GM21515 (cell line): ENCODE measurements at regions not wholly inside any gene's neighbourhood (a gene's known extent, or its start where the extent isn't known, plus 50 kb on each side); places are given as distances from the start of the nearest gene placed in this dataset.

Source experiments
- ATAC-seq: cut with Tn5 transposase; IDR thresholded peaks from one replicate; pipeline ENCODE4 v1.9.1; 2021; ENCODE audit not compliant: unreplicated experiment

DNA sequence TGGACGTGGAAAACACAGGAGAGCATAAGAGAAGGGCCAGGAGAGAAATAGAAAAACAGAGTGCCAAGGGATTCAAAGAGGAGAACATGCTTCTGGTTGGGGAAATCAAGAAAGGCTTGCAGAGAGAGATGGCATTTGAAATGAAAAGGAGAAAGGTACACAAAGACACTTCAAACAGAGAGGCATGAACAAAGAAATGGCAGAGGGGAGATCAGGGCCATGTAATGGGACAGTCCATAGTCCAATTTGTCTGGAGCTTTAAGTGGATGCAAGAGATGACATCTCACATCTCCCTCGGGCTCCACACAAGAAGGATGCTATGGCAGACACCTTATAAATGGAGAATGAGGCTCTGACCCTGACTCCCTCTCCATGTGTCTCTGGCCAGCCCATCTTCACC, 331.1 kb downstream of the MLLT3 start:
- no peak for ATAC-seq

DNA sequence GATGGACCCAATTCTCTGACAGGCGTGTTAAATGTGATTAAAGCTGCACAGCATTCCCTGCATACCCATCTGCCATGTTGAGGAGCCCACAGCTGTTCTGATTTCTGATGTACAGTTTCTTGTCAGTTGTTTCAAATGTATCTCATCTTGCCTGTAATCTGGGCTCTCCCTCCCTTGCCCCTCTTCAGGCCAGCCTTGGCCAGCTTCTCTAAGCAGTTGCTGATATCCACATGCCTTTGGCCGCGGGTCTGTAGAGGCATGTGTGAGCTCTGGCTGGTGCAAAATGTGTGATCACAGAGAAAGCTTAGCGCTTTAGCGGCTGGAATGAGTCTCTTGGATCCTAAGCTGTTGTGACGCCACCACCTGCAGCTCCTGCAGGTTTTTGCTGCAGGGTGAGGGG, 332.0 kb downstream of the MLLT3 start:
- ATAC-seq = no peak

DNA sequence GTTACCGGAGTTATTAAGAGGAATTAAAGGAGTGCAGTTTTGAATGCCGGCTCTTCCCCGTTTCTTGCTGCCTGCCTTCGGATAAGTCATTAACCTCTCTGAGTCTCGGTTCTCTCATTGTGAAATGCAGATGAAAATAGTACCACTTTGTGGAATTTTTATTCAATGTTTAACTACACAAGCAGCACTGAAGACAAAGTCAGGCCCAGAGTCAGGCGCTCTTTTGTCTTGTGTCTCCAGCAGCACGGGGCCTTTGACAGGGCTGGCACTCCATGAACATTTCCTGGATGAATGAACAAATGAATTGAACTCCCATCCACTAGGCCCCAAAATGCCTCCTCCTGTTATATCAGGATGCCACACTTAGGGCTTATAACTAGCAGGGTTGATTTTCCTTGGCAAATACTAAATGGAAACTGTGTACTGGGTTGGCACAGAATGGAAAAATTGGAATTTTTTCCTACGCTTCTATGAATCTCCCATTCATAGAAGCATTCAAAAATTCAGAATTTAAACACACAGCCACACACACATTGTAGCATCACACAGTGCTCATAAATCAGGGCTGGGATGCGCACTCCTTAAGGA, 332.8 kb downstream of the MLLT3 start:
- ATAC-seq = no peak

DNA sequence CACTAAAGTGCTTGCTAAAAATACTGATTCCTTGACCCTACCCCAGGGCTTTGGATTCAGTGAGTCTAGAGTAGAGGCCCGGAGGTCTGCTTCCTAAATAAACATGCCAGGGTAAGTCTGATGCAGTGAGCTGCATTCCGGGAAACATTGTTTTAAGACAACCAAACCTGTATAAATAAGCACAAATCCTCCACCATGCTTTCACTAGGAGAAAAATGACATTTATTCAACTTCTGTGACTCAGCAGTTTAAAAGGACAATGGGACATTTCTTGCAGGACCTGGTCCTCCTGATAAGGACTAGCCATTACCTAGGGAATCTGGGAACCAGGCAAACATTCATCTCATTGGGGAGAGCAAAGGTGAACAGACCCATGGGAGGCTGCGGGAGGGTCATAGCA, 335.3 kb downstream of the MLLT3 start:
- no peak for ATAC-seq

DNA sequence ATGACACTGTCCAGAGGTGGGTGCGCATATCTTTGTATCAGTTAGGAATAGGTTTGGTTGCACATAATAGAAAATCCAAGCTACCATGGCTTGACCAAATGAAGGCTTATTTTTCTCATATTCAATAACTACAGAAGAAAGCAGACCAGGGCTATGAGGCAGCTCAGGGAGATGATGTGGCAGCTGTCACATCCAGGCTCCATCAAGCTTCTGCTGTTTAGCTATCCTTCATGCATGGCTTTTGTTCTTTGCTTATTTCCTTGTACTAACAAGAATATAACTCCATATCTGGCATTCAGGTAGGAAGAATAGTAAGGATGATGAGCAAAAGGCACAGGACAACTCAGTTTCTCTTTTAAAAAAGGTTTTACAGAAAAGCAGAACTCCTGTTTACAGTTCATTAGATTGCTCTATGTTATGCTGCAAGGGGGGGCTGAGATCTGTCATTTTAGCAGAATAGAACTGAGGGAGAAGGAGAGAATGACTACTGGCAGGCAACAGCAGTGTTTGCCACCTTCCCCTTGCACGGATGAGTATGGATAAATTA, 336.1 kb downstream of the MLLT3 start:
- ATAC-seq = no peak

DNA sequence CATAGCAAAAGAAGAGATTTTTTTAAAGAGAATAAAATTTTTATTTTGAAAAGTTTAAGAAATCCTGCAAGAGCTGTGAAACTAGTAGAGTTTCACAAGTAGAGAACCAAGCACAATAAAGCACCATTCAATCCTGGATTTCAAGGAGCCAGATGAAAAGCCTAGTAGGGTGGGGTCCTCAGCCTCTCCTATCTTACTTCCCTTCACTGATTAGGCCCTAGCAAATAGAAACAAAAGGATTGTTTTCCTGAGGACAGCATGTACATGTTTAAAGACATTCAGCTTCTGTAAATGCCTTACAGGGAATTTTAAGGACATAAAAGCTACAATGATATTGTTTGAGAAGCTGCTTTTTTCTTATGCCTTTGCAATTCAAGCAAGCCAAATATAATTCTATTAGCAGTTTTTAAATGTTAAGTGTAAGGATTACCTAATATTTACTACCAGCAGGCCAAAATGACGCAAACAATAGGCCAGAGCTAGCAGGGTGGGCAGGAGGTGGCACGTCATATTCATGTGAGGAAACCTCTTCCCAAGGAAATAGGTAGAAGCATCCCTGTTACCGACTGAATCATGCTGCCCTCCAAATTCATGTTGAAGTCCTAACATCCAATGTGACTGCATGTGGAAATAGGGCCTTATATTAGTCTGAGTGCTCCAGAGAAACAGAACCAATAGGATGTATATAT, 337.6 kb downstream of the MLLT3 start:
- no peak for ATAC-seq

DNA sequence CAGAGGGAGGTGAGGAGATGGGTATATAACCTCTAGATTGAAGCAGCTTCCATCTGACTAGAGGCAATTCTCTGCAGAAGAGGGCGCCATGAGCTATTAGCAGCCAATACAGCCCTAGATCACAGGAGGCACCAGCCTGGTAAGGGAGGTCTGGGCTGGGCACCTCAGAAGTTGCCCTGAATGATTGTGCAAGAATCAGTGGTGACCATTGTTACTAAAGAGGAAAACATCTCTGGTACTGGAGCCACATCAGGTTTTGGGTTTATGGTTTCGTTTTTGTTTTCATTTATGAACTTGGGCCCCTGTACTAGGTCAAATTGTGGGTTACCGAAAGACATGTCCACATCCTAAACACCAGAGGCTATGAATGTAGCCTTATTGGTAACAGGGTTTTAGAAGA, 342.0 kb downstream of the MLLT3 start:
- ATAC-seq = no peak

DNA sequence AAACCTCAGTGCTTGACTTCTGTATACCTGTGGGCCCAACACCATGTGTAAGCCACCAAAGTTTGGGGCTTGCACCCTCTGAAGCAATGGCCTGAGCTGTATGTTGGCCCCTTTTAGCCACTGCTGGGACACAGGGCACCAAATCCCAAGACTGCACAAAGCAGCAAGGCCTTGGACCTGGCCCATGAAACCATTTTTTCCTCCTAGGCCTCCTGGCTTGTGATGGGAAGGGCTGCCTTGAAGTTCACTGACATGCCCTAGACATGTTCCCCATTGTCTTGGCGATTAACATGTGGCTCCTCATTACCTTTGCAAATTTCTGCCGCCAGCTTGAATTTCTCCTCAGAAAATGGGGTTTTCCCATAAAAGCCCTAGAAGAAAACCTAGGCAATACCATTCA, 345.5 kb downstream of the MLLT3 start:
- no peak for ATAC-seq

DNA sequence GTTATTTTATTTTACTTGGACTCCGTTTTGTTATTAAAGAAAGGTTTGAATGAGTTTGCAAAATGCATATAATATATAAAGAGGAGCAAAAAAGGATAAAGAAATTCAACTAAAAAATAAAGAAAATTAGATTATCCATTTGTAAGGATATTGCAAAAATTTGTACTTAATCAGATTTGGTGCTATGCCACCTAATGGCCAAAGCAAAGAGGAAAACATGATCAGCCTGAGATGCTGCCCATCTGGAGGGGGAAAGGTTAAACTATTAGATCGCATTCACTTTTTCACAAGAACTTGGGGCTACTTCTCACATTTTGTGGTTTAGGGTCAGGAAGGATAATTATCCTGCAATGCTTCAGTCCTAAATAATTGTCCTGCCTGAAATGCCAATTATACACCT, 350.6 kb downstream of the MLLT3 start:
- ATAC-seq = no peak

DNA sequence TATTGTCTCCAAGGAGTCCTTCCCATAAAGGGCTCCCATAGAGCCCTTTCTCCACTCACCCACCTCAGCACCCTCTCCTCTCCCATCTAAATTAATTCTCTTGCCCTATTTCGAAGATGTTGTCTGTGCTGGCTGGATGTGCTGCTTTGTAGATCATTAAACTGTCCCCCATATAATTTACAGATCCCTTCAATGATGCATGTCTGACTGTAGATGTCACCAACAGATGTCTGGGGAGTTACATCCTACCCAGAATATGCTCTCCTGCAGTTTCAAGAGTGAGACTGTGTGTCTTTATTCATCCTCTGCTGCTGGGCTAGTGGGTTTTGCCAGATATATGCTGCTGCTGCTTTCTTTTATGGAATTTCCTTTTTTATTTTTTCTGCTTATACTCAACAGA, 351.2 kb downstream of the MLLT3 start:
- no peak for ATAC-seq

DNA sequence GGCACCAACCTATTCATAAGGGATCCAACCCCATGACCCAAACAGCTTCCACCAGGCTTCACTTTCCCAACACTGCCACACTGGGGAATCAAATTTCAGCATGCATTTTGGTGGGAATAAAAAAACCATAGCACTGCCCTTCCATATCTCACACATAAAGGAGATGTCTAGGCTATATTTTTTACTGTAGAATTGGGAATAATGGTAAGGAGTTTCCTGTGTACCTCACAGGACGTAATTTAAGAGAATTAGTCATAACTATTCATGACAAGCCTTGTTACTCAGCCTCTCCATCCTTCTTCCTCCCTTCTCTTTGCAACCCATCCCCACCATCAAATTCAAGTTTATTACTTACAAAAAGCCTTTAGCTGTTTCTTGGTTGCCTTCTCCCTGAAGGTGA, 352.1 kb downstream of the MLLT3 start:
- ATAC-seq = no peak

DNA sequence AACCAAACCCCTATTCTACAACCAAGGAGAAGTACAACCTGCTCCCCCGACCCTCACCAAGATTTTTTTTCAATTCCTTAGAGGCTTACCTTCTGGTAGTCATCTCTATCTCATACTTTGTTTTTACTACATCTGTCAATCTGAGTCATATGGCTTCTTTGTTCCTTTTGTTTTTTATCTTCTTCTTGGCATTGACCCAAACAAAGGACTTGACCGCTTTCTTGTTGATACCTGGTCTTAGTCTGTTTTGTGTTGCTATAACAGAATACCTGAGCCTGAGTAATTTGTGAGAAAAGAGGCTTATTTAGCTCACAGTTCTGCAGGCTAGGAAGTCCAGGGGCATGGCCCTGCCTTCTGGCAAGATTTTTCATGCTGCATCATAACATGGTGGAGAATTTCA, 352.7 kb downstream of the MLLT3 start:
- ATAC-seq = no peak

DNA sequence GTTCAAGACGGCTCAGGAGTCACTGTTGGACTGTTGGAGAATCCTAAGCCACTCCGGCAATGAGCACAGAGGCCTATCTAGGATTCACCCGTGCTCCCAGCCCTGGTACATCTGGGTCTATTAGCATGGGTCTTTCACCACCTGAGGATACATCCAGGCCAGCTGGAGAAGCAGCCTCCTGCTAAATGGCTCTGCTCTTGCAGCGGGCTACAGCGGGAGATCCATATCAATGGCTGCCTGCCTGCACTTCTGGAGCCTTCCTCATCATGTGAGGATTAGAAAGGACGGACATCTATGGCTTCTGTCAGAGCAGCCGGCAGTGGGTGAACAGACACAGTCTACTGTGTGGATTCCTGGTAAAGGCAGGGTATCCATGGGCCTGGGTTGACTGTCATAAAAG, 357.4 kb downstream of the MLLT3 start:
- no peak for ATAC-seq

DNA sequence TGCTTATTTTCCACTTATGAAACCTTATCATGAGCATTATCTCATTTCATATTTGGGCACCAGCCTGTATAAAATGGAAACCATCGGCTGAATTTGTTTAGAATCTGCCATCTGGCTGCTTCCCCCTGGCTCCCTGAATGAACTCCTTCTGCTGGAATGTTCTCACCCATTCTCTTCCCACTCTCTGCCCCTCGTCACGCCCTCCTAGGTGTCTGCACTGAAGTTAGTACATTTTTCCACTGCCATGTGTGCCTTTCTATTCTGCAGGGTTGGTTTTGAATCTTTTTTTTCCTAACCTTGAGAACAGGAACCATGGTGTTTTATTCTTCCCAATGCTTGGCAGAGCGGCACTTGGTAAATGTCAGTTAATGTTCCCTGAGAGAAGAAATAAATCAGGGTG, 359.7 kb downstream of the MLLT3 start:
- no peak for ATAC-seq

DNA sequence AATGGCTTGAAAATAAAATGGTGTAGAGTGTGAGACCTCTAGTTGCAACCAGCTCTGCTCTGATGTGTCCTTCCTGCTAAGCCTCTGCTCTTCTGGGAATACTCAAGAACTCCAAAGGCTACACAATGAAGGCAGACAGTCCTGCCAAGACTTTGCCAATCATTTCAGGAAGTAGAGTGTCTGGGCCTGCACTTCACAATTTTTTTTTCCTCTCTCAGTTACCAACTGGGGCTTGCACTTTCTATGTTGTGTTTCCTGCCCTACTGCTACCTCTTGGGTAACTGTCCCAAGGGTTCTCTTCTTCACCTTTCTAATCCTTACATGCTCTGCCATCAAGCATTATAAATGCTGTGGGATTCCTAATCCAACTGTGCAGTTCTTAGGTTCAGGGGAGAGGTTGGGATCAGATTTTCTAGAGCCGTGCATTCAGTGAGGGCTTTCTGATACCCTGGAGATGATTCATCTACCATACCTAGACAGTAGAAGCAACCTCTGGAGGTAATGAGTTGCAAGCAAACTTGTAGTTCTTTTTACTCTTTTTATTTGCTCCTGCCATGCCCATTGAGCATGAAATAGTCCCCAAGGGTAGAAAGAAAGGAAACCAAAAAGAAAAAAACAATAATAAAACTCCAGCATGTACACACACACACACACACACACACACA, 365.9 kb downstream of the MLLT3 start:
- no peak for ATAC-seq

DNA sequence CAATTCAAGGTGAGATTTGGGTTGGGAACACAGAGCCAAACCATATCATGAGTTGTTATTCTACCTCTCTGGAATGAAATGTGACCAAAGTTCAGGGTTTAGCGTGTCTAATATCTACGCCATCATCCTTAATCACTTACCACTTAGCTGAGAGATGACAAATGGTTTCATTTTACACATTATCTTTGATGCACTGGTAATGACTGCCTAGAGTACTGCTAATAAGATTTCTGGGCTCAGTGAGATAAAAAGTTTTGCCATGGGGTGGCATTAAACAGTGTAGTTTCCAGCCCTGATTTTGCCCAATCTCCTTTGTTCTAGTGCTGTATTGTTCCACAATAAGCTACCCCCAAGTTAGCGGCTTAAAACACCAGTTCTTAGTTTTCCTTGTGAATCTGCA, 367.2 kb downstream of the MLLT3 start:
- no peak for ATAC-seq

DNA sequence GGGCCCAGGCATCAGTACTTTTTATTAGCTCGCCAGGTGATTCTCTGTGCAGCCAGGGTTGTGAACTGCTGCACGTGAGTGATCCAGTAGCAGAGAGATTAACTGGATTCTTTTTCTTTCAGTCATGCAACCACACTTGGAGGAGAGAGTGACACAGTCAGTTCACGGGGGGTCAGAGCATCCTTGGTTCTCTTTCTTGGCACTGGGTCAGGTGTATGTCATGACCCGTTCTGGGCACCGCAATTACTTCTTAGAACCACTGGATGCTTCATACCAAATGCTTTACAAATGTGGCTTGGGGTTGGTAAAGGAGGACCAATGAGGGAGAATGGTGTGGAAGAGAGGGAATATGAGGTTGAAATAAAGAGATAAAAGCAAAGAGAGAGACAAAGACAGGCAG, 368.7 kb downstream of the MLLT3 start:
- no peak for ATAC-seq

DNA sequence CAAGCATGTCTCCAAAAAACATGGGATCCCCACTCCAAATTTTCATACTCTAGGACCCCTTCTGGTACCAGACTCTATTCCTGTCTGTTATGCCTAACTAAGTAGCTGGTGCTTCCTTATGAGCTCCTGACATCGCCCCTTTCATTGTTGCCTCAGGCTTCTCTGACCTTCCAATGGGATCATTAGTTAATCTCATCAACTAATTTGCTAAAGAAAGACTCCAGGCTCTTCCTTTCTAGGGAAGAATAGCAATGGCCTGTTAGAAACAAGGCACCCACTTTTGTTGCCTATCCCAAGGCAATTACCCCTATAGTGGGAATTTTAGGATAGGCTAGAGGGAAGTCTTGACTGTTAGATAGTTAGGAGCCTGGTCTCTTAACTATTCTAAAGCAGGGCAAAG, 369.5 kb downstream of the MLLT3 start:
- no peak for ATAC-seq

DNA sequence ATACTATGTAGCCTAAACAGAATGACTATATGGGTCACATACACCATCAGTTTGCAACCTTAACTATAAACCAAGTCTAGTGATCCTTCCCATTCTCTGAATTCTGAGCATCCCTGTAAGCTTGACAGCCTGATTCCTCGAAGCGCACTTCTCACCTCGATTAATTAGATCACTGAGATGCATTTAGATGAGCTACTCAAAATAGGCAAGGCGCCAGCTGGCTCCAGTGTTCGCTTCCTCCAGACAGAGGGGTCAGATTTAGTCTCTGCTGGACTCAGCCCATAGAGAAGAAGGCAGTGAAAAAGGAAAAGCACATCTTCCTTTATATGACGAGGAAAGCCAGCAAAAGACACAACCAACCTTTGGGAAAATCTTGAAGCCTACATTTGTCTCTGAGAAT, 371.5 kb downstream of the MLLT3 start:
- no peak for ATAC-seq

DNA sequence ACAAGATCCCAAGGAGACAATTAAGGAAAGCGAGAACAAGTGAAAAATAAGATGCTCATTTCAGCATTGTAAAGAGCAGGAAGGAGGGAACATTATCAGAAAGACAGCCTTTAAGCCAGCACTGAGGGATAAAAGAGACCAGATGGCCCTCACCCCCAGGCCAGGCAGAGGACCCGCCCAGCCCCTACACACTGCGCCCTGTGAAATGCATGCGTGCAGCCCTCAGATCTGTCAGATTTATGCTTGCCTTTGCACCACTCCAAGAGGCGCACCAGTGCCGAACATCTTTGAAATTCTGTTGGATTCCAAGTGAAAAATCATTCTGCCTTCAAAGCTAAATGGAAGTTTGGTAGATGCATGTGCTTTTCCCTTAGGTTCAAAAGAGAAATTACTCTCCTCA, 378.0 kb downstream of the MLLT3 start:
- no peak for ATAC-seq

DNA sequence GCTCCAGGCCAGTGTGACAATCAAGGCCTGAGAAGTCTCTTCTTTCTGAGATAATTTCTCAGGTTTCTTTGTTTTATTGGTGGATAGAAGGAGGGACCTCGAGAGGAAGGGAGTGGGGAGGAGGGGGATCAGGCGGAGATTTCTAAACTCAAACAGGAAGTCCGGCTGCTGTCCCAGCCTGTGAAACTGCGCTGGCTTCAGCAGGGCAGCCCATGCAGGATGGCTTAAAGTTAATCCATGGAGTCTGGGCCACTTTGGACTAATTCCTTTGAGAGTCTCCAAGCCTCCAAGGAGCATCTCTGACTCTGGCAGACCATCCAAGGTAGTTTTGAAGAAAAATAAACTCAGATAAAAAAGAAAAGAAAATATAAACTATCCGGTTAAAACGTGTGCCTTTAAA, 378.5 kb downstream of the MLLT3 start:
- no peak for ATAC-seq

DNA sequence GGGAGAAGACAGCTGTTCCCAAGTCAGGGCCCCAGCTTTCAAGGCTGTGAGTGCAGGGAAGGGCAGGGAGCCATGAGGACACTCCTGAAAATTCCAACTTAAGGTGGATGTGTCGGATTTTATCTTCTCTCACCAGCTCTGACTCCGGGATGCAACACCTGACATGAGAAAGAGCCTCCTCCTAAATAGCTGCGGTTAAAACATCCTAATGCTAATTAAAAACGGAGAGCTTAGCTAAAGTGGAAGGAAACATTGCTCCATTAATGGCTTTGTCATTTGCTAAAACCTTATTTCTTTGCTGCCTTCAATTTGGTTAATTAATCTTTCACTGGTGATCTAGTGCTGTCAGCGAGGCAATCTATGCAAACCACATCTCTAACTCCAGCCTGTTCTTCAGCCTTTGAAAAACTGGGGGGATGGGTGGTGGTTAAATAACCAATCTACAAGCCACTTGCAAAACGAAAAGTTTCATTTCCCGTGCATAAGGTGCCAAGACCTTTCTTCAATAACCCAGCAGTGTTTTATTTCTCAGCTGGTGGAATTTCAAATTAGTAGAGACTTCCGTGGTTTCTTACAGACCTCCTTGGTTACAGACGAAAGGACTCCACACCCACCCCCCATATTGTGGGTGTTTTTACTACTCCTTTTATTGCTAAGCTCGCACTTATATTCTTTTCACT, 379.6 kb downstream of the MLLT3 start:
- ATAC-seq = peak; percentile 85
